Peyer's patch (tissue), 4 donors: ENCODE measurements at regions not wholly inside any gene's neighbourhood (a gene's known extent, or its start where the extent isn't known, plus 50 kb on each side); places are given as distances from the start of the nearest gene placed in this dataset.

Experiments used
- DNase-seq, 3 donors: peaks; one replicate each; pipeline ENCODE4 v3.0.0-alpha.2; 2017 to 2019
- H3K27ac ChIP-seq, 4 donors: fragments of 200-600 bp; sonication (generic); one replicate each; pipeline ENCODE4 v1.5.1; 2016 to 2019
- H3K27me3 ChIP-seq, 2 donors: fragments of 200-600 bp; sonication (generic); one replicate each; pipeline ENCODE4 v1.5.1; 2019
- H3K36me3 ChIP-seq, 3 donors: fragments of 200-600 bp; sonication (generic); one replicate each; pipeline ENCODE4 v1.5.1; 2016 to 2019
- H3K4me1 ChIP-seq, 4 donors: fragments of 200-600 bp; sonication (generic); one replicate each; pipeline ENCODE4 v1.5.1; 2016 to 2019
- H3K4me3 ChIP-seq, 4 donors: fragments of 200-600 bp; sonication (generic); 1 replicate in 3 of 4; 2 replicates in 1 of 4; pipeline ENCODE4 v1.5.1; 2016 to 2019; ENCODE audit warnings: mild to moderate bottlenecking in 1 of 4
- H3K9me3 ChIP-seq, 4 donors: fragments of 200-600 bp; sonication (generic); one replicate each; pipeline ENCODE4 v1.5.1; 2016 to 2019; ENCODE audit warnings: mild to moderate bottlenecking in 1 of 4
- CTCF ChIP-seq, 6 experiments: fragments of 450-650 bp in 4 of 6; fragments of 200-600 bp in 2 of 6; sonication (generic) in 1 of 6; IDR thresholded peaks; one replicate each; pipeline ENCODE4 v1.5.1; 2017 to 2019; ENCODE audit warnings: antibody characterized with exemption in 6 of 6, mild to moderate bottlenecking in 3 of 6, moderate library complexity in 1 of 6
- POLR2A ChIP-seq, 2 donors: fragments of 450-650 bp; IDR thresholded peaks; one replicate each; pipeline ENCODE4 v1.5.1; 2017; ENCODE audit warnings: antibody characterized with exemption in 2 of 2, mild to moderate bottlenecking in 2 of 2, moderate library complexity in 2 of 2

- Histone ChIP-seq H3K4me1 (no peaks in the 10 kb centered on the region), H3K27me3 (no peaks in the 10 kb centered on the region), H3K36me3 (no peaks in the 10 kb centered on the region), H3K27ac (no peak overlapping the region), H3K9me3 (no peaks in the 10 kb centered on the region), H3K4me3 (no peak overlapping the region)
- TF ChIP-seq CTCF (IDR thresholded peaks at IDR 0.05) (no peak), POLR2A (IDR thresholded peaks at IDR 0.05) (no peak)
- DNase-seq = no peak
These were observed 848.5 kb upstream of the WWC1 start for GRCh38 chr5:167442922-167443321.

- Histone ChIP-seq H3K27me3 (no peaks in the 10 kb centered on the region), H3K4me1 (no peaks in the 10 kb centered on the region), H3K4me3 (no peak overlapping the region), H3K36me3 (no peaks in the 10 kb centered on the region), H3K9me3 (no peaks in the 10 kb centered on the region), H3K27ac (no peak overlapping the region)
- TF ChIP-seq POLR2A (IDR thresholded peaks at IDR 0.05) (no peak), CTCF (IDR thresholded peaks at IDR 0.05) (no peak)
- DNase-seq = no peak
These were observed 843.7 kb upstream of the WWC1 start for GRCh38 chr5:167447466-167448375.

- Histone ChIP-seq H3K4me3 (no peak overlapping the region), H3K9me3 (no peaks in the 10 kb centered on the region), H3K27ac (no peak overlapping the region), H3K36me3 (no peaks in the 10 kb centered on the region), H3K27me3 (no peaks in the 10 kb centered on the region), H3K4me1 (no peaks in the 10 kb centered on the region)
- no peak for DNase-seq
- TF ChIP-seq CTCF (IDR thresholded peaks at IDR 0.05) (no peak), POLR2A (IDR thresholded peaks at IDR 0.05) (no peak)
These were observed 843.1 kb upstream of the WWC1 start for GRCh38 chr5:167448376-167448775.

GRCh38 chr5:167451076-167451475, 840.4 kb upstream of the WWC1 start:
- no peaks in the 10 kb centered on the region for H3K9me3 ChIP-seq
- H3K27me3 ChIP-seq = no peaks in the 10 kb centered on the region
- H3K4me3 ChIP-seq = no peak overlapping the region
- no peak for DNase-seq
- no peaks in the 10 kb centered on the region for H3K36me3 ChIP-seq
- TF ChIP-seq CTCF (IDR thresholded peaks at IDR 0.05) (no peak), POLR2A (IDR thresholded peaks at IDR 0.05) (no peak)
- no peak overlapping the region for H3K27ac ChIP-seq
- H3K4me1 ChIP-seq = no peaks in the 10 kb centered on the region

- TF ChIP-seq POLR2A (IDR thresholded peaks at IDR 0.05) = no peak
- TF ChIP-seq CTCF (IDR thresholded peaks at IDR 0.05) = no peak
- Histone ChIP-seq H3K9me3 (no peaks in the 10 kb centered on the region), H3K4me3 (no peak overlapping the region), H3K27me3 (no peaks in the 10 kb centered on the region), H3K4me1 (no peaks in the 10 kb centered on the region), H3K36me3 (no peaks in the 10 kb centered on the region), H3K27ac (no peak overlapping the region)
- DNase-seq = no peak
These were observed 839.3 kb upstream of the WWC1 start for GRCh38 chr5:167452136-167452535.
